Keratinocyte (primary cell): ENCODE measurements at regions not wholly inside any gene's neighbourhood (a gene's known extent, or its start where the extent isn't known, plus 50 kb on each side); places are given as distances from the start of the nearest gene placed in this dataset.

Experiments
- DNase-seq: peaks from one replicate; pipeline ENCODE4 v3.0.0-alpha.2; 2011; ENCODE audit warnings: low read depth, missing footprints, low spot score
- FAIRE-seq: peaks from 2 replicates; lab custom pipeline; 2011; peaks lifted over from hg19 to GRCh38; lab: Jason Lieb, UNC
- H2AFZ ChIP-seq: 2 replicates; pipeline ENCODE4 v1.6.0; 2012; ENCODE audit warnings: low read length, control low read depth, inconsistent platforms; ENCODE audit not compliant: control insufficient read depth
- H3K27ac ChIP-seq: 2 replicates; pipeline ENCODE4 v1.5.1; 2011; ENCODE audit warnings: low read length; ENCODE audit not compliant: control insufficient read depth, insufficient read depth
- H3K27me3 ChIP-seq: 3 replicates; pipeline ENCODE4 v1.6.0; 2011; ENCODE audit warnings: low read length; ENCODE audit not compliant: control insufficient read depth, insufficient read depth; ENCODE audit errors: extremely low read depth
- H3K36me3 ChIP-seq, 2 experiments: 2 replicates in 1 of 2; 3 replicates in 1 of 2; pipeline ENCODE4 v1.5.1; 2011; ENCODE audit warnings: low read length in 2 of 2, mild to moderate bottlenecking in 1 of 2; ENCODE audit not compliant: control insufficient read depth in 2 of 2, insufficient read depth in 2 of 2; ENCODE audit errors: extremely low read depth in 1 of 2
- H3K4me1 ChIP-seq: 3 replicates; pipeline ENCODE4 v1.5.1; 2011; ENCODE audit warnings: low read length; ENCODE audit not compliant: control insufficient read depth, insufficient read depth; ENCODE audit errors: extremely low read depth
- H3K4me2 ChIP-seq: 3 replicates; pipeline ENCODE4 v1.6.0; 2011; ENCODE audit warnings: low read depth, low read length; ENCODE audit not compliant: control insufficient read depth, insufficient read depth; ENCODE audit errors: extremely low read depth
- H3K4me3 ChIP-seq, 3 experiments: fragments of 200-600 bp in 1 of 3; sonication (generic) in 1 of 3; 2 replicates in 2 of 3; 3 replicates in 1 of 3; pipeline ENCODE4 v1.5.1; 2011 to 2016; ENCODE audit warnings: low read length in 3 of 3, mild to moderate bottlenecking in 3 of 3, control low read depth in 2 of 3, inconsistent platforms in 1 of 3, low read depth in 1 of 3, mixed read lengths in 1 of 3, mixed run types in 1 of 3, moderate library complexity in 1 of 3; ENCODE audit not compliant: control insufficient read depth in 2 of 3, insufficient read depth in 2 of 3; ENCODE audit errors: extremely low read depth in 1 of 3
- H3K79me2 ChIP-seq: 2 replicates; pipeline ENCODE4 v1.6.0; 2012; ENCODE audit warnings: low read length; ENCODE audit not compliant: control insufficient read depth, insufficient read depth
- H3K9ac ChIP-seq: 3 replicates; pipeline ENCODE4 v1.6.0; 2011; ENCODE audit warnings: low read length; ENCODE audit not compliant: control insufficient read depth, insufficient read depth; ENCODE audit errors: extremely low read depth
- H3K9me1 ChIP-seq: 3 replicates; pipeline ENCODE4 v1.6.0; 2011; ENCODE audit warnings: low read length; ENCODE audit not compliant: control insufficient read depth, insufficient read depth; ENCODE audit errors: extremely low read depth
- H3K9me3 ChIP-seq: 2 replicates; pipeline ENCODE4 v1.5.1; 2012; ENCODE audit warnings: low read depth, low read length; ENCODE audit not compliant: control insufficient read depth
- H4K20me1 ChIP-seq: 3 replicates; pipeline ENCODE4 v1.6.0; 2011; ENCODE audit warnings: low read length; ENCODE audit not compliant: control insufficient read depth, insufficient read depth; ENCODE audit errors: extremely low read depth
- CTCF ChIP-seq, 3 experiments: IDR thresholded peaks in 1 of 3; conservative IDR thresholded peaks in 1 of 3; optimal IDR thresholded peaks in 1 of 3; 2 replicates in 2 of 3; 3 replicates in 1 of 3; pipeline versions ENCODE3 to v1.5.1; 2011; ENCODE audit warnings: low read length in 3 of 3, mild to moderate bottlenecking in 3 of 3, moderate library complexity in 2 of 3, control low read depth in 1 of 3, inconsistent platforms in 1 of 3; ENCODE audit not compliant: insufficient read depth in 2 of 3; ENCODE audit errors: extremely low read depth in 1 of 3
- EZH2 ChIP-seq: IDR thresholded peaks from one replicate; pipeline ENCODE4 v1.6.1; 2012; ENCODE audit warnings: inconsistent platforms, mild to moderate bottlenecking, low read length, moderate library complexity
- dilution Hi-C: fragments of 300-500 bp; cut with MboI; formaldehyde crosslinking; loops from one replicate; pipeline ENCODE4 v1.7.0; 2020; ENCODE audit warnings: low sequenced_read_pairs; ENCODE audit not compliant: extremely low pct_ligation_motif_present

- dilution Hi-C loops, result no loop called here
- Histone ChIP-seq H3K4me1 (no peaks in the 10 kb centered on the region), H3K27me3 (no peaks in the 10 kb centered on the region), H3K36me3 (no peaks in the 10 kb centered on the region), H3K9ac (no peak overlapping the region), H4K20me1 (no peaks in the 10 kb centered on the region), H3K9me3 (no peaks in the 10 kb centered on the region), H3K79me2 (no peaks in the 10 kb centered on the region), H3K27ac (no peak overlapping the region), H3K9me1 (no peaks in the 10 kb centered on the region), H3K4me2 (no peak overlapping the region), H2AFZ (no peak overlapping the region), H3K4me3 (no peak overlapping the region)
- no peak for FAIRE-seq
- DNase-seq, result no peak
- TF ChIP-seq CTCF (optimal IDR thresholded peaks at IDR 0.05 in 1 of 3, IDR thresholded peaks at IDR 0.05 in 1 of 3, conservative IDR thresholded peaks at IDR 0.05 in 1 of 3; ENCODE audit: extremely low read depth in 1 of 3, insufficient read depth in 2 of 3, low read length in 3 of 3) (no peak), EZH2 (no peak)
Measured at GRCh38 chr4:65028592-65028991, 619.3 kb upstream of the TECRL start.

- TF ChIP-seq CTCF (optimal IDR thresholded peaks at IDR 0.05 in 1 of 3, IDR thresholded peaks at IDR 0.05 in 1 of 3, conservative IDR thresholded peaks at IDR 0.05 in 1 of 3; ENCODE audit: extremely low read depth in 1 of 3, insufficient read depth in 2 of 3, low read length in 3 of 3) (no peak), EZH2 (no peak)
- DNase-seq, result no peak
- no peak for FAIRE-seq
- no peaks in the 10 kb centered on the region for H3K27me3 ChIP-seq
- H3K4me2 ChIP-seq, result no peak overlapping the region
- H3K4me1 ChIP-seq, result no peaks in the 10 kb centered on the region
- peak overlapping the region; percentile 20 for H2AFZ ChIP-seq
- dilution Hi-C loops, result no loop called here
- H3K36me3 ChIP-seq, result no peaks in the 10 kb centered on the region
- H4K20me1 ChIP-seq, result no peaks in the 10 kb centered on the region
- no peak overlapping the region for H3K4me3 ChIP-seq
- no peak overlapping the region for H3K9ac ChIP-seq
- H3K79me2 ChIP-seq, result no peaks in the 10 kb centered on the region
- H3K27ac ChIP-seq, result no peak overlapping the region
- no peaks in the 10 kb centered on the region for H3K9me1 ChIP-seq
- H3K9me3 ChIP-seq, result no peaks in the 10 kb centered on the region
Measured at GRCh38 chr4:65023883-65024670, 614.8 kb upstream of the TECRL start.
